Adrenal gland (tissue), 5 donors: ENCODE measurements at regions not wholly inside any gene's neighbourhood (a gene's known extent, or its start where the extent isn't known, plus 50 kb on each side); places are given as distances from the start of the nearest gene placed in this dataset.

Experiments used
- CTCF ChIP-seq, 6 experiments: fragments of 450-650 bp in 4 of 6; fragments of 200-600 bp in 2 of 6; sonication (generic) in 1 of 6; IDR thresholded peaks; 1 replicate in 5 of 6; 2 replicates in 1 of 6; pipeline versions ENCODE4 v1.5.1 to v1.8.0; 2016 to 2021; ENCODE audit warnings: antibody characterized with exemption in 6 of 6, mild to moderate bottlenecking in 2 of 6, moderate library complexity in 1 of 6
- POLR2A ChIP-seq, 2 donors: fragments of 450-650 bp; IDR thresholded peaks; one replicate each; pipeline ENCODE4 v1.6.1; 2017; ENCODE audit warnings: antibody characterized with exemption in 2 of 2, mild to moderate bottlenecking in 2 of 2, moderate library complexity in 1 of 2
- donor health status: DM: no; HTN: no; CAD: no.

GRCh38 chr3:144743225-144743668, 771.6 kb downstream of the DIPK2A start:
- TF ChIP-seq CTCF (IDR thresholded peaks at IDR 0.05) (no peak), POLR2A (IDR thresholded peaks at IDR 0.05) (no peak)
